Stimulated activated CD4-positive, alpha-beta T cell treated with anti-CD3 and anti-CD28 coated beads, TNF-alpha, amount 100 ng/mL, for 48 hours (primary cell): ENCODE measurements at regions not wholly inside any gene's neighbourhood (a gene's known extent, or its start where the extent isn't known, plus 50 kb on each side); places are given as distances from the start of the nearest gene placed in this dataset.

Experiments used
- DNase-seq, 3 donors: peaks; one replicate each; pipeline ENCODE4 v3.0.0-alpha.2; 2020; ENCODE audit warnings: low read depth in 3 of 3

DNA sequence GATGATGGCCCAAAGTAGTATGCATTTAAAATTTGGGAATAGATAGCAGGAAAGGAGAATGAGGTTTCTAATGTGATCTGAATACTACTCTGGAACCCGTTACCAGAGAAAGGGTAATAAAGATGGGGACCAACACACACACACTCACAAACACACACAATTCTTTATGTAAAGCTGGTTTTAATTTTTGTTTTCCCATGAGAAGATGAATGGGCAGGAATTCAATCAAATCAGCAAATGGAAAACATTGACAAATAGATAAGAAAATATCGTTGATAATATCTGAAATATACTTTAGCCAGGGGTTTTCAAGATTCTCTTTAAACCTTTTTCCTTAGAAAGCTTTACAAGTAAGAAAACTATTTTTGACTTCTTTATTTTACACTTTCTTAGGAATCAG, 303.0 kb downstream of the PRL start:
- no peak for DNase-seq

- DNase-seq, result no peak
Measured at GRCh38 chr6:21994821-21995220, 302.0 kb downstream of the PRL start.

DNA sequence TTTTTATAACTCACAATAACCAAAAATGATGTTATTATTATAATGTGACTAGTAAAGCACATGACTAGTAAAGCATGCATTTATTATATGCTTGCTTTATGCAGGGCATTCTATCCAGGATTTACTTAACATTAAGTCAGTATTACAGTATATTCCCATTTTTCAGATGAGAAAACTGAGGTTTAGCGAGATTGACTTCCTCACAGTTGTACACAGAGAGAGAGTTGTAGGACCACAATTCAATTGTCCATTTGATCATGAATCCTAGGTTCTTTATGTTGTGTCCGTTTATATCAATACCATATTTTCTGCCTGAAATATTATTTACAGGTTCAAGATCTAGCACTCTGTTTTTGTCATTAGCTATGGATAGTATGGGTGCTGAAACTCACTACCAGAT, 301.5 kb downstream of the PRL start:
- DNase-seq, result no peak

GRCh38 chr6:21996425-21997118, 300.3 kb downstream of the PRL start:
- DNase-seq, result no peak

GRCh38 chr6:21997119-21998037, 299.5 kb downstream of the PRL start:
- DNase-seq, result no peak

GRCh38 chr6:21998582-21998981, 298.3 kb downstream of the PRL start:
- DNase-seq, result no peak

DNA sequence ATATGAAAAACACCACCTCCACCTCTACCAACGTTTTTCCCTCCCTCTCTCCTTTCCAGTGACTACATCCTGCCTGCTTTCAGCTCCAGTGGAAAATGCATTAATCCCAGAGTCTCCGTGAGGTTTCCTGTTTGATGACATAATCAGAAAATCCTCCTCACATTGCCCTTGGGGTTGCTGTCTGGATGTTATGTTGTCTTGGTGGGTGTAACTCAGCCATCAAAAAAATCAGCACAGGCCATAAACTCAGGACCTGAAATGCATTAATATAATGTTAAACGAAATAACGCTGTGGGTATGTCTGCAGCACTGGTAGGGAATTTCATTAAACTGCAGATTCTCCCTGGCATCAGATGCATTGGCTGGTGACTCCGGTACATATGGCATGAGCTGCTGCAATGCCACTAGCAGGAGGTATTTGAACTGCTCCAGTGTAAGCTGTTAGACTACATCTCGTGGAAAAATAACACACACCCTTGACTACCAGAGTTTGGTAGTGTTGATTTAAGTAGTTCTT, 297.8 kb downstream of the PRL start:
- DNase-seq, result no peak

DNA sequence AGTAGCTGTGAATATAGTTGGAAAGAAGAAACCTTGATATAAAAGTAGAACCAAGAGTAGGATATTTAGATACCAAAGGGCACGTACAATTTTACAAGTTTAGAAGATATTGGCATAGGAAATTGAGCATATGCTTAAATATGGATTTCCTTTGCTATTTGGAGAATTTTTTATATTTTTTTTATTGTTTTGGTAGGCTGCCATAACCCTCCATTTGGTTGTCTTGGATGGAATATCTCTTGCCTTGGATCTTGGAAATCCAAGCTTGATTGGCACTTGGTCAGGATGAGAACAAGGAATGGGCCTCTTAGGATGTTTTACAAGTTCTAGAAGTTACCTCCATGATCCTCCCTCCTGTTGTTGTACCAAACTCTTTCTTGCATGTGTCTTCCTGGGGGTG, 297.1 kb downstream of the PRL start:
- no peak for DNase-seq

DNA sequence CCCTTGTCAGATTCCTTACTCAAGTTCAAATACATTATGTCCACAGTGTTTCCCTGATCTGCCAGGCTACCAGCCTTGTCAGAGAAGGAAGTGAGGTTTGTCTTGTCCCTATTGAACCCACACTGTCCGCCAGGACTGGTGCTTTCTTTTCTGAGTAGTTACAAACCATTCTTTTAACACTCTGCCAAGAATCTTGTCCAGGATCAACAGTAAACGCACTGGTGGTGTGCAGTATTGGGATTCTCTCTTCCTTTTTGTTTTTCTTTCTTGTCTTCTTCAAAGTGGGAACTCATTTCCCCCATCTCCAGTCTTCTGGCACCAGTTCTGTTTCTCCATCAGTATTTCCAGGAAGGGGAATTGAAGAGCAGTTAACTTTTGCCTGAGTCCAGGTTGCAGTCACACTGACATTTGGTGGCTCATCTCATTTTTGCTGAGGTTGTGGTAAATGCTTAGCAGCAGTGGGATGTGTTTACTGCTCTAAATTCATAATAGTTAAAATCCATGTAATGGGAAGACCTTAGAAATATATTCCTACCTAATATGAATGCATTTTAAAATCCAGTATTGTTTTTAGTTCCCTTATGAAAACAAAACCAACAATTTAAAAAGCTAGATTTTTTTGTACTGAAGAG, 295.3 kb downstream of the PRL start:
- DNase-seq, result no peak

DNA sequence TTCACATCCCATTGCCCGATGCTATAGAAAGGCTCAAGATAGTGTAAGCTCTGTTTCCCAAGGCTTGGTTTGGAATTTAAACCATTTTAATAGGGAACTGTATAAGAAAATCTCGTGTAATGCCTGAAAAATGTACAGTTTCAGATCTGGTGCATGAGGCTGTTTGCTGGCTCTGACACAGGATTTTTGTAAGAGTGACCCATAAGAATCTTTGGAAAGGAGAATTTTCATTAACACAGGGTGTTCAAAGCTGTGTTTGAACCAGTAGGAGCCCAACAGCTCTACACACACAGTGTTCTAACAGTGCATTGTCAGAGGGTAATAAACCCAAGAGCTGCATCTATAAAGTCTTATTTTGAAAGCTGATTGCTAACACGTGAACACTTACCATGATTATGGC, 293.5 kb downstream of the PRL start:
- DNase-seq, result no peak

DNA sequence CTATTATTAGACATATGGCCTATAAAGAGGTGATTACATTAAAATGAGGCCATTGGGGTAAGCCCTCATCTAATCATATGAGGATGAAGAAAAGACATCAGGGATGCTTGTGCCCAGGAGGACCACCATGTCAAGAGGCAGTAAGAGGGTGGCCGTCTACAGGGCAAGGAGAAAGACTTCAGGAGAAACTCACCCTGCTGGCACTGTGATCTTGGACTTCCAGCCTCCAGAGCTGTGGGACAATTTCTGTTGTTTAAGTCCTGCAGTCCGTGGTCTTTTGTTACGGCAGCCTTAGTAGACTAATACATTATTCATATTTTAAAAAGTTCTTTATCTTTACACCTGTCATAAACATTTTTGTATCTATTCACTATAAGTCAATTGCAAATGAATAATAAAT, 290.0 kb downstream of the PRL start:
- no peak for DNase-seq

- DNase-seq, result no peak
Measured at GRCh38 chr6:22007469-22007868, 289.4 kb downstream of the PRL start.

DNA sequence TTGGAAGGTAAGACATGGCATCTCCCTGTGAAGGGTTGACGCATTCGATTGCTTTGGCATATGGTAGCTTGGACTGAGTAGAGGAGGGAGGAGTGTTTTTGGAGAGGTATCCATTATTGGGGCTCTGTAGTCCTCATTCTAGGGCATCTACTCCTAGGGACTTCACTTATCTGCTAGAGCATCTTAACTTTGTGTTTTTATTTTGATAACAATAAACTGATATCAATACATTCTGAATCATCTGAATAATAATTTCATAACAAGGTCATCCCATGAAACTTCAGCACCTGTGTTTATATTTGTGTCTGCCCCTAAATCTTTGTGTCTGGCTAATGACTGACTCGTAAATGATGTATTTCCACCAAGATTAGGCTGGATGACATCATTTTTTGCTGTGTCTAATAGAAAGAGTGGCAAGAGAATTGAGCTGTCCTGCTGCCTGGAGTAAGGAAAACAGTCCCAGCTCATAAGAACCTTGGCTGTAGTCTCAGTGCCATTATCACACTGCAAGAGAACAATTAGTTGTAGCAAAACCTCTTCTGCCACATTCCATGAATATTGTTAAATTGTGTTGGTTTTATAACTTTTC, 288.5 kb downstream of the PRL start:
- DNase-seq, result no peak

DNA sequence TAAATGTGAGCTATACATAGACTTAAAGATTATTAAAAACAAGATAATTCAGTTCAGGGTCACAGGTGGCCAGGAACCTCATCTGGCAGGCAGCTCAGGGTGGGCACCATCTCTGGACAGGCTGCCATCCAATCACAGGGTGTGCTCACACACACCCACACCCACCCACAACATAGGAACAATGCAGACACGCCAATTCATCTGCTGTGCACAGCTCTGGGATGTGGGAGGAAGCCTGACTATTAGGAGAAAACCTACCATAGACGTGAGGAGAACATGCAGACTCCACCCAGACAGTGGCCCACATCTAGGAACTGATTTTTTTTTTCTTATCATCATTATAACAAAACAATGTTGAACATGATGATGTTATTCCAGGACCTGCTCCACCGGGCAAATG, 286.7 kb downstream of the PRL start:
- no peak for DNase-seq

DNA sequence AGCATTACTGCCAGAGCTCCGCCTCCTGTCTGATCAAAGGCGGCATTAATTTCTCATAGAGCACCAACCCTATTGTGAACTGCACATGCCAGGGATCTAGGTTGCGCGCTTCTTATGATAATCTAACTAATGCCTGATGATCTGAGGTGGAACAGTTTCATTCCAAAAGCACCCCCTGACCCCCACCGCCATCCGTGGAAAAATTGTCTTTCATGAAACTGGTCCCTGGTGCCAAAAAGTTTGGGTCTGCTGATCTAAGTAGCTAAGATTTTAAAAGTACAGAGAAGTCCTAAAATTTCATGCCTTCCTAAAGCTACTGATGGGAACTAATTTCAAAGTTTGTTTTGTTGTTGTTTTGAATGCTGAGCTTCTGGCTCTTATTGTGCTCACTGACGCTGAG, 281.6 kb downstream of the PRL start:
- no peak for DNase-seq

GRCh38 chr6:22015944-22016343, 280.9 kb downstream of the PRL start:
- DNase-seq, result no peak

GRCh38 chr6:22017272-22017671, 279.6 kb downstream of the PRL start:
- no peak for DNase-seq

DNA sequence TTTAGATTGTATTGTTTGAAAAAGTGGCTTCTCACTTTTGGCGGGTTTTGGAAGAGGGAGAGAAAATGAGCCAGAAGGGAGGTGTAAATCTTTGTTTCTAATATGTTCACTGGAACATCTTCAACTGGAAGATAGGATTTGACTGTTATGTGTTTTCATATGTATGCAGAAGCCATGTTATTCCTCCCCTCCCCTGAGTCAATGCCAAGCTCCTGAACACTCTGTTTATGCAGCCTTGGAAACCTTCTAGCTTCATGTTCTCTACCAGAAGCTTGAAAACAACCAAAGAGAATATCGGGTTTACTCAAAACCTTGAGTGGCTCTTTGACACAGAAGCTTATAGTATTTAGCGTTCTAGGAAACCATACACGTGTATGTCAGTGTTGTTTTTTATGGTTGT, 279.1 kb downstream of the PRL start:
- no peak for DNase-seq

GRCh38 chr6:22019857-22020256, 277.0 kb downstream of the PRL start:
- DNase-seq, result no peak

GRCh38 chr6:22020299-22021003, 276.4 kb downstream of the PRL start:
- DNase-seq, result no peak

GRCh38 chr6:22021966-22022365, 274.9 kb downstream of the PRL start:
- no peak for DNase-seq

DNA sequence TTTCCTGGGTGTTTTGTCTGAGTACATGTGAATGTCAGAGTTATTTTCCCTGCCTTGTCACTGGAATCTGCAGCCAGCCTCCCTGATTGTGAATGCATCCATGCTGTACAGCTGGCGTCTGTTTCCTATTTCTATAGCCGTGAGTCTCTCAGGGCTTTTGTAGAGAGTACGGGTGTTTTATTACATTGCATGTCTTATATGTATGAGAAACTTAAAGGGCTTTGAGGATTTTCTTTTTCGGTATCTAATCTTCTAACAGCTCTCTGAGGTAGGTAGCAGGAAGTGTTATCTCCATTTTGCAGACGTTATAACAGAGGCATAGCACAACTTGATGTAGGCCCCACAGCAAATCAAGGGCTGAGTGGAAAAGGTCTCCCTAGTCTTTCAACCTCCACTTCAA, 272.9 kb downstream of the PRL start:
- DNase-seq, result no peak
